ENCODE measurements at regions not wholly inside any gene's neighbourhood (a gene's known extent, or its start where the extent isn't known, plus 50 kb on each side); places are given as distances from the start of the nearest gene placed in this dataset.
"Not testable (repeated sequence)": the region's sequence is repeated elsewhere in the genome, so short reads cannot be mapped to it uniquely, and the experiment has no call there.

GRCh38 chr21:15291621-15292266 lies 226.9 kb upstream of the NRIP1 start:
- DNase-seq (ENCODE audit: insufficient read length, low spot score) (no peak), FAIRE-seq (no peak)
- TF ChIP-seq TAF1 (IDR thresholded peaks at IDR 0.05; ENCODE audit: low read depth, low read length) (no peak), POLR2A (IDR thresholded peaks at IDR 0.05; ENCODE audit: low read depth, low read length) (no peak), POLR2AphosphoS5 (IDR thresholded peaks at IDR 0.05; ENCODE audit: low read depth, low read length) (no peak), SPI1 (IDR thresholded peaks at IDR 0.05; ENCODE audit: low read depth, low read length) (no peak), POU2F2 (IDR thresholded peaks at IDR 0.05; ENCODE audit: low read depth, low read length) (no peak)

- no peak for TF ChIP-seq POLR2AphosphoS5 (IDR thresholded peaks at IDR 0.05; ENCODE audit: low read depth, low read length)
- TF ChIP-seq POLR2A (IDR thresholded peaks at IDR 0.05; ENCODE audit: low read depth, low read length): no peak
- TF ChIP-seq TAF1 (IDR thresholded peaks at IDR 0.05; ENCODE audit: low read depth, low read length): no peak
- TF ChIP-seq SPI1 (IDR thresholded peaks at IDR 0.05; ENCODE audit: low read depth, low read length): no peak
- TF ChIP-seq POU2F2 (IDR thresholded peaks at IDR 0.05; ENCODE audit: low read depth, low read length): no peak
- TF ChIP-seq PAX5 (IDR thresholded peaks at IDR 0.05; ENCODE audit: insufficient read depth, low read length, severe bottlenecking): no peak
- DNase-seq (ENCODE audit: insufficient read length, low spot score): no peak
- FAIRE-seq: no peak
Measured at GRCh38 chr21:15293240-15293639, 228.4 kb upstream of the NRIP1 start.

- TF ChIP-seq POU2F2 (IDR thresholded peaks at IDR 0.05; ENCODE audit: low read depth, low read length): no peak
- no peak for TF ChIP-seq SPI1 (IDR thresholded peaks at IDR 0.05; ENCODE audit: low read depth, low read length)
- TF ChIP-seq POLR2AphosphoS5 (IDR thresholded peaks at IDR 0.05; ENCODE audit: low read depth, low read length): no peak
- TF ChIP-seq PAX5 (IDR thresholded peaks at IDR 0.05; ENCODE audit: insufficient read depth, low read length, severe bottlenecking): no peak
- TF ChIP-seq POLR2A (IDR thresholded peaks at IDR 0.05; ENCODE audit: low read depth, low read length): no peak
- no peak for TF ChIP-seq TAF1 (IDR thresholded peaks at IDR 0.05; ENCODE audit: low read depth, low read length)
- DNase-seq (ENCODE audit: insufficient read length, low spot score): no peak
- FAIRE-seq: no peak
Measured at GRCh38 chr21:15295875-15296274, 231.1 kb upstream of the NRIP1 start.

GRCh38 chr21:15297824-15298223 lies 233.0 kb upstream of the NRIP1 start:
- no peak for DNase-seq (ENCODE audit: insufficient read length, low spot score)
- TF ChIP-seq POLR2A (IDR thresholded peaks at IDR 0.05; ENCODE audit: low read depth, low read length) (no peak), POU2F2 (IDR thresholded peaks at IDR 0.05; ENCODE audit: low read depth, low read length) (no peak), PAX5 (IDR thresholded peaks at IDR 0.05; ENCODE audit: insufficient read depth, low read length, severe bottlenecking) (no peak), TAF1 (IDR thresholded peaks at IDR 0.05; ENCODE audit: low read depth, low read length) (no peak), POLR2AphosphoS5 (IDR thresholded peaks at IDR 0.05; ENCODE audit: low read depth, low read length) (no peak), SPI1 (IDR thresholded peaks at IDR 0.05; ENCODE audit: low read depth, low read length) (no peak)
- FAIRE-seq: no peak

GRCh38 chr21:15298306-15298705 lies 233.5 kb upstream of the NRIP1 start:
- no peak for DNase-seq (ENCODE audit: insufficient read length, low spot score)
- TF ChIP-seq TAF1 (IDR thresholded peaks at IDR 0.05; ENCODE audit: low read depth, low read length): no peak
- FAIRE-seq: no peak

GRCh38 chr21:15298755-15299154 lies 234.0 kb upstream of the NRIP1 start:
- DNase-seq (ENCODE audit: insufficient read length, low spot score); FAIRE-seq: not testable (repeated sequence)

- DNase-seq (ENCODE audit: insufficient read length, low spot score) (no peak), FAIRE-seq (no peak)
- no peak for TF ChIP-seq POU2F2 (IDR thresholded peaks at IDR 0.05; ENCODE audit: low read depth, low read length)
- no peak for TF ChIP-seq SPI1 (IDR thresholded peaks at IDR 0.05; ENCODE audit: low read depth, low read length)
- no peak for TF ChIP-seq TAF1 (IDR thresholded peaks at IDR 0.05; ENCODE audit: low read depth, low read length)
- no peak for TF ChIP-seq PAX5 (IDR thresholded peaks at IDR 0.05; ENCODE audit: insufficient read depth, low read length, severe bottlenecking)
- no peak for TF ChIP-seq POLR2A (IDR thresholded peaks at IDR 0.05; ENCODE audit: low read depth, low read length)
- no peak for TF ChIP-seq POLR2AphosphoS5 (IDR thresholded peaks at IDR 0.05; ENCODE audit: low read depth, low read length)
Measured at GRCh38 chr21:15300131-15300530, 235.3 kb upstream of the NRIP1 start.

- no peak for TF ChIP-seq PAX5 (IDR thresholded peaks at IDR 0.05; ENCODE audit: insufficient read depth, low read length, severe bottlenecking)
- TF ChIP-seq TAF1 (IDR thresholded peaks at IDR 0.05; ENCODE audit: low read depth, low read length): no peak
- TF ChIP-seq SPI1 (IDR thresholded peaks at IDR 0.05; ENCODE audit: low read depth, low read length): no peak
- no peak for TF ChIP-seq POLR2A (IDR thresholded peaks at IDR 0.05; ENCODE audit: low read depth, low read length)
- no peak for FAIRE-seq
- no peak for DNase-seq (ENCODE audit: insufficient read length, low spot score)
Measured at GRCh38 chr21:15301014-15301413, 236.2 kb upstream of the NRIP1 start.

- no peak for TF ChIP-seq SPI1 (IDR thresholded peaks at IDR 0.05; ENCODE audit: low read depth, low read length)
- TF ChIP-seq POU2F2 (IDR thresholded peaks at IDR 0.05; ENCODE audit: low read depth, low read length): no peak
- no peak for TF ChIP-seq TAF1 (IDR thresholded peaks at IDR 0.05; ENCODE audit: low read depth, low read length)
- no peak for TF ChIP-seq POLR2AphosphoS5 (IDR thresholded peaks at IDR 0.05; ENCODE audit: low read depth, low read length)
- TF ChIP-seq POLR2A (IDR thresholded peaks at IDR 0.05; ENCODE audit: low read depth, low read length): no peak
- no peak for TF ChIP-seq PAX5 (IDR thresholded peaks at IDR 0.05; ENCODE audit: insufficient read depth, low read length, severe bottlenecking)
- FAIRE-seq: no peak
- no peak for DNase-seq (ENCODE audit: insufficient read length, low spot score)
Measured at GRCh38 chr21:15301736-15302135, 236.9 kb upstream of the NRIP1 start.

- TF ChIP-seq TAF1 (IDR thresholded peaks at IDR 0.05; ENCODE audit: low read depth, low read length): no peak
- TF ChIP-seq POLR2A (IDR thresholded peaks at IDR 0.05; ENCODE audit: low read depth, low read length): no peak
- no peak for TF ChIP-seq PAX5 (IDR thresholded peaks at IDR 0.05; ENCODE audit: insufficient read depth, low read length, severe bottlenecking)
- no peak for TF ChIP-seq POLR2AphosphoS5 (IDR thresholded peaks at IDR 0.05; ENCODE audit: low read depth, low read length)
- no peak for TF ChIP-seq POU2F2 (IDR thresholded peaks at IDR 0.05; ENCODE audit: low read depth, low read length)
- no peak for TF ChIP-seq SPI1 (IDR thresholded peaks at IDR 0.05; ENCODE audit: low read depth, low read length)
- DNase-seq (ENCODE audit: insufficient read length, low spot score) (no peak), FAIRE-seq (no peak)
Measured at GRCh38 chr21:15306271-15306670, 241.5 kb upstream of the NRIP1 start.
